Mesenchymal stem cell (in vitro differentiated cells and primary cell): ENCODE measurements at regions not wholly inside any gene's neighbourhood (a gene's known extent, or its start where the extent isn't known, plus 50 kb on each side); places are given as distances from the start of the nearest gene placed in this dataset.

ENCODE experiments used
- DNase-seq: peaks from one replicate; pipeline ENCODE4 v3.0.0-alpha.2; 2013
- H2AFZ ChIP-seq: one replicate; pipeline ENCODE4 v1.6.1; 2013; ENCODE audit warnings: low read depth, mild to moderate bottlenecking, control low read depth, inconsistent platforms, low read length, moderate library complexity
- H2AK5ac ChIP-seq: 2 replicates; pipeline ENCODE4 v1.6.1; 2013; ENCODE audit warnings: low read length, moderate library complexity, mild to moderate bottlenecking, inconsistent platforms; ENCODE audit not compliant: severe bottlenecking
- H2BK120ac ChIP-seq: one replicate; pipeline ENCODE4 v1.6.1; 2013; ENCODE audit warnings: low read depth, mild to moderate bottlenecking, inconsistent platforms, low read length, moderate library complexity
- H2BK12ac ChIP-seq, 2 experiments: one replicate each; pipeline ENCODE4 v1.6.1; 2013; ENCODE audit warnings: inconsistent platforms in 2 of 2, low read length in 2 of 2, mild to moderate bottlenecking in 2 of 2, moderate library complexity in 2 of 2, control low read depth in 1 of 2
- H2BK15ac ChIP-seq: one replicate; pipeline ENCODE4 v1.6.1; 2013; ENCODE audit warnings: mild to moderate bottlenecking, low read depth, inconsistent platforms; ENCODE audit not compliant: poor library complexity, severe bottlenecking
- H2BK5ac ChIP-seq: 2 replicates; pipeline ENCODE4 v1.6.1; 2013; ENCODE audit warnings: low read depth, mild to moderate bottlenecking, low read length, control low read depth, inconsistent platforms; ENCODE audit not compliant: poor library complexity, severe bottlenecking
- H3K14ac ChIP-seq, 2 experiments: one replicate each; pipeline ENCODE4 v1.6.1; 2013; ENCODE audit warnings: inconsistent platforms in 2 of 2, low read length in 2 of 2, control low read depth in 1 of 2, mild to moderate bottlenecking in 1 of 2, moderate library complexity in 1 of 2
- H3K18ac ChIP-seq, 2 experiments: one replicate each; pipeline ENCODE4 v1.6.1; 2013; ENCODE audit warnings: inconsistent platforms in 2 of 2, low read length in 2 of 2, control low read depth in 1 of 2, low read depth in 1 of 2, mild to moderate bottlenecking in 1 of 2
- H3K23ac ChIP-seq, 2 experiments: one replicate each; pipeline ENCODE4 v1.6.1; 2013; ENCODE audit warnings: inconsistent platforms in 2 of 2, low read length in 2 of 2, mild to moderate bottlenecking in 2 of 2, moderate library complexity in 2 of 2, control low read depth in 1 of 2
- H3K27ac ChIP-seq: 2 replicates; pipeline ENCODE4 v1.5.1; 2013; ENCODE audit warnings: mild to moderate bottlenecking, moderate library complexity, low read length, control low read depth, inconsistent platforms; ENCODE audit not compliant: poor library complexity, severe bottlenecking
- H3K27me3 ChIP-seq, 2 experiments: 2 replicates each; pipeline versions ENCODE4 v1.6.1 to v1.7.0; 2013; ENCODE audit warnings: low read length in 2 of 2, mild to moderate bottlenecking in 2 of 2, moderate library complexity in 2 of 2, control low read depth in 1 of 2, inconsistent platforms in 1 of 2; ENCODE audit not compliant: control insufficient read depth in 1 of 2, insufficient read depth in 1 of 2
- H3K36me3 ChIP-seq, 2 experiments: 2 replicates each; pipeline versions ENCODE4 v1.6.1 to v1.7.0; 2013; ENCODE audit warnings: low read length in 2 of 2, control low read depth in 1 of 2, inconsistent platforms in 1 of 2, low read depth in 1 of 2, mild to moderate bottlenecking in 1 of 2; ENCODE audit not compliant: insufficient read depth in 2 of 2, control insufficient read depth in 1 of 2
- H3K4ac ChIP-seq, 2 experiments: one replicate each; pipeline ENCODE4 v1.6.1; 2013; ENCODE audit warnings: inconsistent platforms in 2 of 2, low read length in 2 of 2, mild to moderate bottlenecking in 2 of 2, moderate library complexity in 2 of 2, control low read depth in 1 of 2, low read depth in 1 of 2
- H3K4me1 ChIP-seq: 2 replicates; pipeline ENCODE4 v1.6.1; 2013; ENCODE audit warnings: low read depth, low read length, control low read depth; ENCODE audit not compliant: control insufficient read depth, insufficient read depth
- H3K4me2 ChIP-seq: 2 replicates; pipeline ENCODE4 v1.6.1; 2013; ENCODE audit warnings: low read length, mild to moderate bottlenecking, inconsistent platforms; ENCODE audit not compliant: poor library complexity, severe bottlenecking
- H3K4me3 ChIP-seq, 2 experiments: 2 replicates each; pipeline versions ENCODE4 v1.5.1 to v1.7.0; 2013; ENCODE audit warnings: low read length in 2 of 2, mild to moderate bottlenecking in 2 of 2, control low read depth in 1 of 2, low read depth in 1 of 2; ENCODE audit not compliant: insufficient read depth in 1 of 2
- H3K79me1 ChIP-seq: replicated peaks from 2 replicates; pipeline ENCODE4 v1.6.1; 2013; ENCODE audit warnings: mild to moderate bottlenecking, control low read depth, low read length, inconsistent platforms; ENCODE audit not compliant: poor library complexity, severe bottlenecking
- H3K9ac ChIP-seq: 2 replicates; pipeline ENCODE4 v1.7.0; 2013; ENCODE audit warnings: mild to moderate bottlenecking, low read length, moderate library complexity
- H3K9me3 ChIP-seq: 2 replicates; pipeline ENCODE4 v1.7.0; 2013; ENCODE audit warnings: mild to moderate bottlenecking, low read length; ENCODE audit not compliant: control insufficient read depth
- H4K8ac ChIP-seq: one replicate; pipeline ENCODE4 v1.6.1; 2013; ENCODE audit warnings: inconsistent platforms, mild to moderate bottlenecking, low read length, moderate library complexity
- H4K91ac ChIP-seq: one replicate; pipeline ENCODE4 v1.6.1; 2013; ENCODE audit warnings: mild to moderate bottlenecking, low read length, inconsistent platforms
- WGBS: methylation state at CpG from one replicate; pipeline ENCODE4 v1.1.7; 2013; ENCODE audit warnings: mixed read lengths; 5-methylcytosine and 5-hydroxymethylcytosine counted together

GRCh38 chr6:97701801-97702200, 418.8 kb upstream of the MMS22L start:
- Histone ChIP-seq H3K4me1 (no peaks in the 10 kb centered on the region), H3K4me2 (no peak overlapping the region), H3K27me3 (no peaks in the 10 kb centered on the region), H3K4me3 (no peak overlapping the region), H2AK5ac (no peak overlapping the region), H2BK120ac (no peak overlapping the region), H3K9me3 (no peaks in the 10 kb centered on the region), H3K4ac (no peak overlapping the region), H3K36me3 (no peaks in the 10 kb centered on the region), H2BK12ac (no peak overlapping the region), H3K27ac (no peak overlapping the region), H2BK15ac (no peak overlapping the region), H3K9ac (no peak overlapping the region), H3K18ac (no peak overlapping the region), H4K91ac (no peak overlapping the region), H4K8ac (no peak overlapping the region), H3K23ac (no peak overlapping the region), H2AFZ (no peak overlapping the region), H3K14ac (no peak overlapping the region), H3K79me1 (no peaks in the 10 kb centered on the region), H2BK5ac (no peak overlapping the region)
- no peak for DNase-seq
- WGBS, result 100% methylated on average over 1 of the region's 2 CpGs

DNA sequence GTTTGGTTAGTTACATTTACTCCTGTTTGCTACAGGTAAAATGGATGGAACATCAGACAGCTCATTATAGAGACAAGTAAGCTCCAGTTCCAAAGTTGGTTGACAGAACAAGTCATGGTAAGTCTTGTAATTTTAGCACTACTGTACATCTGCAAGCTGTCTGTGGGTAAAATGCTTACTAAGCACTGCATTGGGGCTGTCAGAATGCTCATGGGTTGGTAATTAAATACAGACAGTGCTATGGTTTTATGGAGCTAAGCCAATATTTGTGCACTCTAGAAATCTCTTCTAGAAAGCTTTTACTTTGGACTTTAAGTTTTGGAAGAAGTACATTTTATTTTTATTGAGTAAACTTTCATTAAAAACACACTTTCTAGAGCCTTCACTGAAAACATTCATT, 419.2 kb upstream of the MMS22L start:
- H3K4me3 ChIP-seq, result no peak overlapping the region
- H3K4ac ChIP-seq, result no peak overlapping the region
- no peaks in the 10 kb centered on the region for H3K9me3 ChIP-seq
- no peak overlapping the region for H3K14ac ChIP-seq
- no peak overlapping the region for H2AFZ ChIP-seq
- no peak overlapping the region for H3K9ac ChIP-seq
- no peak overlapping the region for H3K4me2 ChIP-seq
- no peak overlapping the region for H3K18ac ChIP-seq
- no peak overlapping the region for H4K91ac ChIP-seq
- H2BK12ac ChIP-seq, result no peak overlapping the region
- H2BK5ac ChIP-seq, result no peak overlapping the region
- no peaks in the 10 kb centered on the region for H3K4me1 ChIP-seq
- H2BK120ac ChIP-seq, result no peak overlapping the region
- H2BK15ac ChIP-seq, result no peak overlapping the region
- no peak overlapping the region for H4K8ac ChIP-seq
- no peaks in the 10 kb centered on the region for H3K36me3 ChIP-seq
- no peak for DNase-seq
- H3K23ac ChIP-seq, result no peak overlapping the region
- H3K27me3 ChIP-seq, result no peaks in the 10 kb centered on the region
- H2AK5ac ChIP-seq, result no peak overlapping the region
- no peaks in the 10 kb centered on the region for H3K79me1 ChIP-seq
- no peak overlapping the region for H3K27ac ChIP-seq

DNA sequence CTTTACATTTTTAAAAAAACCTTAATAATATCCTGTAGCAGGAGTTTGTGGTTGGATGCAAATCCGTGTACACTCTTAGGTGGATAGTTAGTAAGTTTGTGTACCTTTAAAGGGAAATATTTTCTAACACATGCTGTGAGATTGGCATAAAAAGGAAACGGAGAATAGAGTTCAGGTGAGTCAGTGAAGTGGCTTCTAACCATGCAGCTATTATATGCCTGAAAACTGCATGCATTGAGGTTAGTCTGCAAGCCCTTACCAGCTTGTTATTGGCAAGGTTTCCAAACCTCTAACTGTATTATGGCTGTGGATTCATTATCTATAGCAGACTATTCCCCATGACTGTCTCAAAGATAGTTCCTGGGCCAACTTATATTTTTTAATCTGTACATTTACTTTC, 420.6 kb upstream of the MMS22L start:
- Histone ChIP-seq H2AK5ac (no peak overlapping the region), H2BK12ac (no peak overlapping the region), H2BK120ac (no peak overlapping the region), H3K4ac (no peak overlapping the region), H2AFZ (no peak overlapping the region), H2BK15ac (no peak overlapping the region), H3K27ac (no peak overlapping the region), H3K23ac (no peak overlapping the region), H3K4me1 (no peaks in the 10 kb centered on the region), H3K9me3 (no peaks in the 10 kb centered on the region), H4K8ac (no peak overlapping the region), H4K91ac (no peak overlapping the region), H3K27me3 (no peaks in the 10 kb centered on the region), H3K79me1 (no peaks in the 10 kb centered on the region), H3K14ac (no peak overlapping the region), H3K18ac (no peak overlapping the region), H2BK5ac (no peak overlapping the region), H3K36me3 (no peaks in the 10 kb centered on the region), H3K4me3 (no peak overlapping the region), H3K4me2 (no peak overlapping the region), H3K9ac (no peak overlapping the region)
- DNase-seq, result no peak
- 56% methylated on average over 2 of the region's 2 CpGs for WGBS

GRCh38 chr6:97705568-97705967, 422.6 kb upstream of the MMS22L start:
- H3K36me3 ChIP-seq, result no peaks in the 10 kb centered on the region
- H4K8ac ChIP-seq, result no peak overlapping the region
- H3K27ac ChIP-seq, result no peak overlapping the region
- no peak overlapping the region for H3K4me3 ChIP-seq
- H3K18ac ChIP-seq, result no peak overlapping the region
- no peak overlapping the region for H3K4me2 ChIP-seq
- no peak overlapping the region for H2BK120ac ChIP-seq
- no peak overlapping the region for H2AFZ ChIP-seq
- no peaks in the 10 kb centered on the region for H3K79me1 ChIP-seq
- no peak overlapping the region for H2BK12ac ChIP-seq
- H3K4me1 ChIP-seq, result no peaks in the 10 kb centered on the region
- no peak overlapping the region for H2BK15ac ChIP-seq
- H3K27me3 ChIP-seq, result no peaks in the 10 kb centered on the region
- no peak overlapping the region for H3K14ac ChIP-seq
- H4K91ac ChIP-seq, result no peak overlapping the region
- H3K9ac ChIP-seq, result no peak overlapping the region
- H2BK5ac ChIP-seq, result no peak overlapping the region
- no peak overlapping the region for H2AK5ac ChIP-seq
- 15% methylated on average over 2 of the region's 2 CpGs for WGBS
- H3K23ac ChIP-seq, result no peak overlapping the region
- H3K9me3 ChIP-seq, result no peaks in the 10 kb centered on the region
- H3K4ac ChIP-seq, result no peak overlapping the region
- DNase-seq, result no peak
